Osteoblast (primary cell): ENCODE measurements at regions not wholly inside any gene's neighbourhood (a gene's known extent, or its start where the extent isn't known, plus 50 kb on each side); places are given as distances from the start of the nearest gene placed in this dataset.

Experiments
- DNase-seq: peaks from one replicate; pipeline ENCODE4 v3.0.0; 2011; ENCODE audit warnings: low spot score, mixed read lengths; ENCODE audit not compliant: insufficient read length; ENCODE audit errors: missing footprints
- H2AFZ ChIP-seq: 2 replicates; pipeline ENCODE4 v1.6.0; 2011; ENCODE audit warnings: mild to moderate bottlenecking, low read length
- H3K27ac ChIP-seq: 2 replicates; pipeline ENCODE4 v1.5.1; 2011; ENCODE audit warnings: mild to moderate bottlenecking, low read depth, low read length, moderate library complexity
- H3K27me3 ChIP-seq: 2 replicates; pipeline ENCODE4 v1.6.0; 2012; ENCODE audit warnings: mild to moderate bottlenecking, control low read depth, inconsistent platforms, low read length, moderate library complexity; ENCODE audit not compliant: insufficient read depth
- H3K36me3 ChIP-seq: 2 replicates; pipeline ENCODE4 v1.5.1; 2011; ENCODE audit warnings: mild to moderate bottlenecking, low read length, control low read depth, moderate library complexity; ENCODE audit not compliant: insufficient read depth
- H3K4me1 ChIP-seq: 2 replicates; pipeline ENCODE4 v1.5.1; 2011; ENCODE audit warnings: mild to moderate bottlenecking, low read length, control low read depth, moderate library complexity; ENCODE audit not compliant: insufficient read depth
- H3K4me2 ChIP-seq: 2 replicates; pipeline ENCODE4 v1.6.0; 2011; ENCODE audit warnings: mild to moderate bottlenecking, low read length; ENCODE audit not compliant: insufficient read depth
- H3K4me3 ChIP-seq: fragments of 200-600 bp; sonication (generic); 3 replicates; pipeline ENCODE4 v1.5.1; 2012; ENCODE audit warnings: mild to moderate bottlenecking, low read length, inconsistent platforms; ENCODE audit not compliant: insufficient read depth
- H3K79me2 ChIP-seq: 2 replicates; pipeline ENCODE4 v1.6.0; 2012; ENCODE audit warnings: mild to moderate bottlenecking, low read length, control low read depth, inconsistent platforms; ENCODE audit not compliant: insufficient read depth
- H3K9me3 ChIP-seq: 2 replicates; pipeline ENCODE4 v1.5.1; 2011; ENCODE audit warnings: low read depth, low read length, control low read depth
- H4K20me1 ChIP-seq: 2 replicates; pipeline ENCODE4 v1.6.0; 2012; ENCODE audit warnings: mild to moderate bottlenecking, low read length, control low read depth; ENCODE audit not compliant: insufficient read depth
- CTCF ChIP-seq: IDR thresholded peaks from 2 replicates; pipeline ENCODE4 v1.5.1; 2011; ENCODE audit warnings: mild to moderate bottlenecking, low read depth, low read length, moderate library complexity; ENCODE audit errors: extremely low read depth

GRCh38 chr4:8737601-8738279, 133.9 kb downstream of the HMX1 start:
- Histone ChIP-seq H3K79me2 (no peaks in the 10 kb centered on the region), H2AFZ (no peak overlapping the region), H3K9me3 (no peaks in the 10 kb centered on the region), H4K20me1 (no peaks in the 10 kb centered on the region), H3K4me1 (no peaks in the 10 kb centered on the region), H3K27me3 (no peaks in the 10 kb centered on the region), H3K4me3 (no peak overlapping the region), H3K4me2 (no peak overlapping the region), H3K36me3 (no peaks in the 10 kb centered on the region), H3K27ac (no peak overlapping the region)
- no peak for DNase-seq
- TF ChIP-seq CTCF: no peak

GRCh38 chr4:8737075-8737474, 134.6 kb downstream of the HMX1 start:
- no peaks in the 10 kb centered on the region for H3K4me1 ChIP-seq
- H3K4me2 ChIP-seq: no peak overlapping the region
- no peak overlapping the region for H3K27ac ChIP-seq
- no peak for TF ChIP-seq CTCF
- no peak overlapping the region for H3K4me3 ChIP-seq
- no peaks in the 10 kb centered on the region for H3K36me3 ChIP-seq
- no peaks in the 10 kb centered on the region for H3K9me3 ChIP-seq
- no peak overlapping the region for H2AFZ ChIP-seq
- peak; percentile 46 for DNase-seq
- H3K27me3 ChIP-seq: no peaks in the 10 kb centered on the region
- H4K20me1 ChIP-seq: no peaks in the 10 kb centered on the region
- H3K79me2 ChIP-seq: no peaks in the 10 kb centered on the region

GRCh38 chr4:8736090-8736825, 135.4 kb downstream of the HMX1 start:
- no peak for TF ChIP-seq CTCF
- peak; percentile 85 for DNase-seq
- no peaks in the 10 kb centered on the region for H3K27me3 ChIP-seq

More at GRCh38 chr4:8736090-8736825, 135.4 kb downstream of the HMX1 start:
- Histone ChIP-seq H4K20me1 (no peaks in the 10 kb centered on the region), H3K4me3 (no peak overlapping the region), H2AFZ (no peak overlapping the region), H3K4me2 (no peak overlapping the region), H3K9me3 (no peaks in the 10 kb centered on the region), H3K36me3 (no peaks in the 10 kb centered on the region), H3K27ac (no peak overlapping the region), H3K79me2 (no peaks in the 10 kb centered on the region), H3K4me1 (no peaks in the 10 kb centered on the region)
